ENCODE measurements at regions not wholly inside any gene's neighbourhood (a gene's known extent, or its start where the extent isn't known, plus 50 kb on each side); places are given as distances from the start of the nearest gene placed in this dataset.

DNA sequence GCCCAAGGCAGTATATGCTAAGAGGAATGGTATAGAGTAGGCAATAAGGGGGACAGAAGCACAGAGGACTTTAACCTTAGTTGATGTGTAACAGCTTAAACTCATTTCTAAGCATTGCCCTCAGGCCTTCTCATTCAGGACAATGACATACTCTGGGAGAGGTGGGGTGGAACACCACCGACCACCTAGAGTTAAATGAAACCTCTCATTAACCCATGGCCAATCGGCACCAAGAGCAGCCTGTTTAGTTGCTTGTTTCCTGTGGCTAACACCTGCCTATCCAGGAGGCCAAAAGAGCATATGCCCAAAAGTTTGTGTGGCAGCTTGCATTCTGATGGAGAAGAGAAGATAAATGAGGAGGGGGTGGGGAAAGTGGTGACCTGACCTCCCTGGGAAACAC, 50.0 kb downstream of the PABIR2 start:
- intact Hi-C loops (cut with DNase I), result no loop called here
- DNase-seq, result no peak

DNA sequence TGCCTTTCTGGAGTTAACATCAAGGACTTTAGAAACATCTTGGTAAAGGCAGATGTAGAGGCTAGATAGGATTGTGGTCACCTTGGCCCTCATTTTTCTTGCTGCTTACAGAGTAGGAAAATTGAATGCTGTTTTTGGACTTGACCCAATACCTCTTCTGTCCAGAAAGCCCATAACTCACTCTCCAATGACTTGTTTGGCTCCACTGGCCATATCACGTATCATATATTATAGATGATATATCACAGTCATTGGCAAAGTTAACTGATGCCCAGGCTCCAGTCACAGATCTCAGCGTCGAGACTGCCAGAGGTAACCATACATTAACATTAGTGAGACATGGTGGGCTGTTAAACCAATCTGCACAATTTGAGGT, 50.6 kb downstream of the PABIR2 start:
- no peak for DNase-seq
- intact Hi-C loops (cut with DNase I), result no loop called here

DNA sequence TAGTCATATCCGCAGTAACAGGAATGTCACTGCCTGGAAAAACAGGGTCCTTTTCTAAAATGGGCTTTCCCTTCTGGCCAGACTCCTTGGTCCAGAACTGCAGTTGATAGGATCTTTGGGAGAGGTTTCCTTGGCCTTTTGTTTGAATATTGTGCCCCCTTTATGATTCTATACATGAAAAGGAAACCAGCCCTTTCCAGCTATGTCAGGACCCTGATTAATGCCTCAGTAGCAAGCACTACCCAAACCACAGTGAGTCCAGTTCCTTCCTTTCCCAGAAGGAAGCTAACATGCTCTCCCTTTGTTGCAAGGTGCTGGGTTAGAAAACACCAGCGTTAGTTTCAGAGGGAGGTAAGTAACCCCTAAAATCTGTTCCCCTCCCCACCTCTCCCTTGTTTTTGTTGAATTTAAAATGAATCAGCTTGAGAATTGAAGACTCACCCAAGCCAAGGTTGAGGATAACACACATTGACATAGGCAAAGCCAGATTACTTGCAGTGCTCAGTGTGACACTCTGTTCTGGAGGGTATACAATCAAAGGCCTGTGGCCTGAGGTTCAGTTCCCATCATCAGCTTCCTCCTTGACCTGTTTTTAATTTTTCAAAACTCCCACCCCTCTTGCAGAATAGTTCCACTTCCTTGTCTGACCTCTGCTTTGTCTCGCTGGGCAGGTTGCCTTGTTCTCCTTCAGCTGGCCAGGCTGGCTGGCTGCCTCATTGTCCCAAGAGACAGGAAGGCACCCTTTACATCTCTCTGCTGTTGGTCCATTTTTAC, 51.2 kb downstream of the PABIR2 start:
- peak in 11 of 42 donors; percentile 2 to 36 (median 9) for DNase-seq
- intact Hi-C loops (cut with DNase I), result no loop called here

DNA sequence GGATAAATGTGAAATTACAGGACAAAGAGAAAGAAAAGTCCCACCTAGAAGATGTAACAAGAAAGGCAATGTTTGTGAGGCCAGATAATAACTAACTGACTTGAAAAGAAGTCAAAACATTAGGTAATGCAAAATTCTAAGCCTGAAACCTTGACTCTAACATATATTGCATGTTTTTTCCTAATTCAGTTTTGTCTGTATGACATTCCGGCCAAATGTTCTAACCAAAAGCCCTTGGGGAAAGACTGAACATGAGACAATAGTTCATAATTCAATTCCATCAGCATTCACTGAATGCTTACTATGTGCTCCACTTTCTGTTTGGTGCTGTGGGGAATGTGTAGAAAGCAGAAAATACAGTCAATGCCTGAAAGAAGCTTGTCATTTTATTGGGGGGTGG, 53.9 kb downstream of the PABIR2 start:
- intact Hi-C loops (cut with DNase I), result no loop called here
- no peak for DNase-seq

DNA sequence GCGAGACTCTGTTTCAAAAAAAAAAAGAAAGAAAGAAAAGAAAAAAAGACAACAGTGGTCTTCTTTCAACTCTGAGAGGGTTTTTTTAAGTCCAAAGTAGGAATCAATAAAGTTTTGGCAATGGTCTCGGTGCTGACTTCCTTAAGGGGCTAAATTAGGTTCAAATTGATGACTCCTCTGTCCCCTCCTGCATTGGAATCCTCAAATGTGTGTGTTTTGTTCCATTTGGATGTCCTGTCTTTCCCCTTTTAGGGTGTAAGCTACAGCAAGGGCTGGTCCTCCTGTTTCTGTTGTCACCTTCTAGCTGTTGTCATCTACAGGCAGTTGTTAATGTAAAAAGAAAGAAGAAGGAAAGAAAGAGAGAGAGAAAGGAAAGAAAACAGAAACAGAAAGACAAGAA, 54.4 kb downstream of the PABIR2 start:
- DNase-seq, result no peak
- intact Hi-C loops (cut with DNase I), result no loop called here

DNA sequence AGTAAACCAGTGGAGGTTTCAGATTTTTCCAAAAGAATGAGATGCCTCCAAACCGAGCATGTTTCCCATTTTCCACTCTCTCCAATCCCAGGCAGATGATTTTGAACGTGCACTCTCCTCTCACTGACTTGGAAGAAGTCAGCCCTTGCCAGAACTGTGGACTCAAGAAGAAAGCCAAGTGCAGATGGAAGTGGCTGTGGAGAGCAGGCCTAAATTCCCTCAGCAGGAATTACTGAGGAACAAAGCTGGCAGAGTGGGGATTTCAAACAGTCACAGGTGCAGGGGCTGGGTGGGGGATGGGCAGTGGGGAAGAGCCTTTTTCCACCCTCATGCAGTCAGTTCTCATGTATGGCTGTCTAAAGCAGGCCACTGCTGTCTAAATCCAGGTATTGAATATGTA, 55.3 kb downstream of the PABIR2 start:
- DNase-seq, result no peak
- intact Hi-C loops (cut with DNase I), result no loop called here

DNA sequence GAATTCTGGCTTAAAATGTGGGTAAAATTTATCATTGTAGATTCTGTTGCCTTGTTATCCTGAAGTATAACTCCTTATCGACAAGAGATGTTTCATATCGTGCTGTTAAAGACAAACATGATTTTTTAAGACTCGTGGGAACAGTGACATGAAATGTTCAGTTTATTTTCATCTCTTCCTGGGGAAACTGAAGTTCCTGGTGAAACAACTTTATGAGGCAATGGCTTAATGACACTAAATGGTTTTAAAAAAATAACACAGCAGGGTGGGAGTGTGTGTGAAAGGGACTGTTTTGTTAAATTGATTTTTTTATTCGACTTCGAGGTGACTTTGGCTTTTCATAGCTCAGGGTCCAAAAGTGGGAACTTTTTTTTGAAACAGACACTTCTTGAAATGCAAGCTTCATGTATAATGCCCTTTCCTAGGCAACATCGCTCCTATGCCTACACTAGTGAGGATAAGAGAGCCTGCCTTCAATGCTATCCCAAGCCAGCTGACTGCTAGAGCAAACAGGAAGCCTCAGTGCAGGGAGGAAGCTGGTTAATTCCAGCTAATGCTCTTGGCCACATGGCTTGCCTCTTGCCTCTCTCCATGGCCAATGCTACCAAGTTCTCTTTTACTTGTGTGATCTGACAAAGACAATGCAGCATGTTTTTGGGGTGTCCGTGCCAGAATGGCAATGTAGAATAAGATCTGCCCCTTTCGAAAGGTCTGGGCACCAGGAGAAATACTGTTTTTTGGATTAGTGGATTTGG, 57.8 kb downstream of the PABIR2 start:
- no peak for DNase-seq
- intact Hi-C loops (cut with DNase I), result no loop called here

DNA sequence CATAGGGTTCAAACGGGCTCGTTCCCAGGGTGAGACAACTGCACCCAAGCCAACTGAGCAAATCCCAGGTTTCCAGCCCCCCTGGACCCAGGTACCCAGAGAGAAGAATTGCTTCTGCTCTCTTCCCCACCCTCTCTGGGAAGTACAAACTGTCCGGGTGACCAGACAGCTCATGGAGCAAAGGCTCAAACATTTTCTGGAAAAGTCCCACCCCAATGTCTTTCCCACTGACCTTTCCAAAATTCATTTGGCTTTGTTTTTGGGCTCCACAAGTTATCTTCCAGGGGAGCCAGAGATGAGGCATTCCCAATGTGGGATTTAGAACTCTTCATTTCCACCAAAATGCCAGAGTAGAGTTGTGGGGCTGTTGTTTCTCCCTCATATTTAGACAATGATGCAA, 58.6 kb downstream of the PABIR2 start:
- intact Hi-C loops (cut with DNase I), result no loop called here
- DNase-seq, result no peak

DNA sequence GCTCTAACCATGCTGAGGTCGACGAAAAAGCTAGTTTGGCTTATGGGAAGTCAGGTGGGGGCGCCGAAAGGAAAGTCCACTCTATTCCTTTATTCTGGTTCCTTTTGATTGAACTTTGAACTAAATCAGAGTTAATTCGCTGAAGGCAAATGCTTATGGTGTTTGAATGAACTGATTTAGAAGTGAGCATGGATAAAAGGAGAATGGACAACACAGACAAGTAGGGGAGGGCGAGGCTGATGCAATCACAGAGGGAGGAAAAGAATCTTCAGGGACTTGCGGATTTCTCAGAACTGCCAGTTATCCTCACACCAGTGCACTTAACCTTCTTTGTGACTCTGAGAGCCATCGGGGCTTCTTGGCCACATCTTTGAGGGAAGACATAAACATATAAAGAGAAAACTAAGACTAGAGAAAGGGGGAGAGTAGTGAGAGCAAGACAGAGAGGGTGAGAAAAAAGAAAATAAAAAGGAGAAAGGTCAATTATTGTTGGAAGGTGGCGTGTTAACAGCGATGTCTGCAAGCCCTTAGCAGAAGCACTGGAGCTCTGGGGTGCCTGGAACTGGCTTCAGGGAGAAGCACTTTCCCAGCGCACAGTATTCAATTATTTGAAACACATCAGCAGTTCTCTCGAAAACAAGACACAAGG, 59.2 kb downstream of the PABIR2 start:
- DNase-seq, result no peak
- intact Hi-C loops (cut with DNase I), result no loop called here

DNA sequence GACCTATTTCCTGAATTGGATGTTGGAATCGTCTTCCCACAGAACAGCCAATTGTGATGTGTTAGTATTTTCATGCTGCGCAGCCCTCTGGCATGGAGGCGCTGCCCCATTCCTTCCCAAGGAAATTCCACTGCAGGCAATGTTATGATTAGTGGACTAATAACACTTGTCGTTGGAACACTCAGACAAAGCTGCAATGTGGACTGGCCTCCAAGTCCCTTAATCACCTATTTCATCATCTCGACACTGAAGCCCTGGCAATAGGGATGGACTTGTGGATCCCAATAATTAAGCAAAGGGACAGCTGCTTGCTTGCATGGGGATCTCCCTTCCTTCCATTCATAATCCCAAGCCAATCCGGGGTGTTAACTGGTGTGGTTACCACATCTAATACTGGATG, 59.9 kb downstream of the PABIR2 start:
- intact Hi-C loops (cut with DNase I), result no loop called here
- no peak for DNase-seq

DNA sequence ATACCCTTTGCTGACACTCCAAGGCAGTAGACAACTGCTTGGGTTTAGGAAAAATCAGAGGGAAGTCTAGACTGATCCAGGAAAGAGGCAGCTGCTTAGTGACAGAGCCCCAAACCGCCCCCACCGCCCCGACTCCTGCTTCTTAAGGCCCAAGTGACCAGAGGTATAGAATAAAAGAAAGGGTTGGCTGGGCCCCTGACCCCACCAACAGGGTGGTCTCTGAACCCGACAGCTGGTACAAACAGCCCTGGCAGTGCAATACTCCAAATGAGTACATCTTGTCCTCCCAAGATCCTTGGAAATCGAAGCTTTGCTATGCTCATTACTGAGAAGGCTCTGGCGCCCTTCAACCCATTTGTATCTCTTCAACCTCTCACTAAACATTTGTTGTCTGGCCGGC, 60.6 kb downstream of the PABIR2 start:
- intact Hi-C loops (cut with DNase I), result no loop called here
- DNase-seq, result no peak

DNA sequence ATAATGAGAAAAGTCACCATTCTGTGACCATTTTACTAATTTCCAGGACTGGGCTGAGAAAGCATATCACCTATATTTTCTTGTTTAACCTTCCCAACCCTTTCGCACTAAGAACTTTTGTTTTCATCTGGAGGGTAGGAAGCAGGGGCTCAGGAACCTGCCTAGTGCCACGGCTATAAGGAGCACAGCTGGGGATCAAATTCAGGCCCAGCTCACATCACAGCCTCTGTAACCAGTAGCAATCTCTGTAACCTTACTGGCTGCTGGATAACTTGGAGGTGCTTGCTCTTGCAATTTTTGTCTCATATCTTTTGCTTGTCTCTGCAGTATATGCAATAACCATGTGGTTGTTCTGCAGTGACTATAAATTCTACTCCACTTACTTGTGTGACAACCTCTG, 62.0 kb downstream of the PABIR2 start:
- intact Hi-C loops (cut with DNase I), result no loop called here

DNA sequence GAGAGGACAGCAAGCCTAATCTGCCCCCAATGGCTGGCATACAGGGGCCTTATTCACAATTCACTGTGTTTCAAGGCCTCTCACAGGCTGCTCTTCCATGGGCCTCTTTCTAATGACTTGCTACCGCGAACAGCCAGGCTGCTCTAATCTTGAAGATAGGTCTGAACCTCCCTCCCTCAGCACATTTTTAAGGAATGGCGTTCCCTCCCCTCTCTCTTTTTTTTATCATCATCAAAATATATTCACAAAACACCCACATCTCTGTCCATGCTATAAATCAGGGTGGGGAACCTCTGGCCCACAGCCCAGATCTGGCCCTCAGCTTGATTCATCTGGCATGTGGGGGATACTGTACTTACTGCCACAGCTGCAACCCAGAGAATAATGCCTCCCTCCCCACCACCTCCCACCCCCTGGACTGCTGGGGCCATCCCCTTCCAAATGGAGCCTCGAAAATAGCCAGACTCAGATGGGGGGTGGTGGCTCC, 62.5 kb downstream of the PABIR2 start:
- intact Hi-C loops (cut with DNase I), result no loop called here
- peak in 2 of 42 donors; percentile 4 to 17 for DNase-seq

More for the DNA sequence above, 62.0 kb downstream of the PABIR2 start:
- DNase-seq, result no peak

DNA sequence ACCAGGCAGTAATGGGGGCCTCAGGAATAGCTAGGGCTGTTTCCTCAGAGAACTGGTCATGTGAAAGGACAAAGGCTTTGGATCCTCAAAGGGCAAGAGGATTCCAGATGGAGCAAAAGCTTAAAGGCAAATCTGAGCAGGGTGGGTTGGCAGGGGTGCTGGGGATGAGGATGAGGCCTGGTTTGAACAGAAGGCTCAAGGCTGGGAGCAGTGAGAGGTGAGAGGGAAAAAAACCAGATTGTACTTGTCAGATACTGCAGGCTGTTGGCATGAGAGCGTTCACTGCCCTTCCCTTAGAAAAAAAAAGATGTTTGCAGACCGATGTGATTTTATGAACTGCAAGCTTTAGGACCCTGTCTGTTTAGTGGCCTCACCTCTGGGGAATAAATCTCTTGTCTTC, 63.4 kb downstream of the PABIR2 start:
- DNase-seq, result no peak
- intact Hi-C loops (cut with DNase I), result no loop called here

DNA sequence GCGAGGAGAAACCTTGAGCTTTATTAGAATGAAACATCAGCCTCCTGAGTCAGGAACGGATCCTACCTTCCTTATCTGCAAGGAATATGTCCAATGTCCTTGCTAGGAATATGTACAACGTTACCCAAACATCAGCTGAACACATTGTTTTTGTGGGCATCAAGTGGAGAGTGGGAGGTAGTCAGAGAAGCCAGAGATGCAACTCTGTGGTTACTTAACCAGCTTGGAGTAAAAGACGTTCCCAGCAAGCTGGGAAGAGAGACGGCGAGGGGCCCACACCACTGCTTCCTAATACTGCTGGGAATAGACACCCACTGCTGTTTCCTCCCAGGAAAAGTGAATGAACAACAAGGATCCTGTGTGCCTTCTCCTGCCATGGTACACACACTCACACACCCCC, 64.3 kb downstream of the PABIR2 start:
- intact Hi-C loops (cut with DNase I), result no loop called here
- no peak for DNase-seq

DNA sequence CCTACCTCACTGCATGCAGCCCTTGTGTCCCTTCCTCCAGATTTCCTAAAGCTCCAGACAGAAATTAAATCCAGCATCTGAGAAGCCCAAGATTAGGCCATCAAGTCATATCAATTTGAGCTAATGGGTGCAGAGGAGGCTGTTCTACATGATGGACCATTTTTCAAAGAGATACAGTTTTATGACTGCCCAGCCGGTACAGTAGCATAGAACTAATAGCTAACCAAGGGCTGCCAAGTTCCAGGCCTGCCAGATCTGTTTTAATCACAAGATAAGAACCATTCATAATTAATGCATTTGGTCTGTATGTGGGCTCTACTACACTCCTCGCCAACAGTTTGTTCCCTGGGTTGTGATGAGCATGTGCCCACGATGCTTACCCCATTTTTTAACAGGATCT, 64.9 kb downstream of the PABIR2 start:
- DNase-seq, result no peak
- intact Hi-C loops (cut with DNase I), result no loop called here

DNA sequence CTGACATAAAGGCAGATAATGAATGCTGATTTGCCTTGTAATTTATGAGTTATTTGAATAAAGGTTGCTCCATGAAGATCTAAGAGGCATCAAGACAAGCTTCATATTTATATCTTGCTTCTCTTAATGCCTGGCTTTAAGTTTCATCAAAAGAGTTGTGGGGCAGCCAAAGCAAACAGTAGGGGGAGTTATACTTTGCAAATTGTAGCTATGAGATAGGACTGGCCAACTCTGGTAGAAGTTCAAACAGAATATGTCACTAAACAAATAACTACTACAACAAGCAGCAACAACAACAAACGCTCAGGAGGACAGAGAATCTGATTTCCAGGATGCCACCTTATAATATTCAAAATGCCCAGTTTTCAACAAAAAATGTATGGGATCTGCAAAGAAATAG, 69.1 kb upstream of the PLAC1 start:
- no peak for DNase-seq
- intact Hi-C loops (cut with DNase I), result no loop called here

DNA sequence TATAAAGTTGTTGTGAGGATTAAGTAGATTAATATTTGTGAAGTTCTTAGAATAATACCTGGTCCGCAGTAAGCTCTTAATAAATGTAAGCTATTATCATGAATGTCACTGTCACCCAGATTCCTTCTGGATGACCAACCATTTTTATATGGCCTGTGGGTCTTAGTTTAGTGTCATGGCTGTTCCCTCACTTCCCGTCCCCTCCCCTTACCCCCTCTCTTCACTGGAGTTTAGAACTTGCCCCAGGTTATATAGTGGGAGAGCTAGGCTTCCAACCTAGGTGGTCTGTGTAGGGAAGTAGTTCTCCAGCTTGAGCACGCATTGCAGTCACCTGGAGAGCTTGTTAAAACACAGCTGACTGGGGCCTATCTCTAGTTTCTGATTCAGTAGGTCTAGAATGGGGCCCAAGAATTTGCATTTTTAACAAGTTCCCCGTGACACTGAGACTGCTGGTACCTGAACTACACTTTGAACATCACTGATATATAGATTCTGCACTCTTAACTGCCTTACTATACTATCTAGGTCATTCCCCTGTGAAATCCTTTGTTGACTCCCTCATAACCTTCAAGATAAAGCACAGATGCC, 66.9 kb upstream of the PLAC1 start:
- no peak for DNase-seq
- intact Hi-C loops (cut with DNase I), result no loop called here

DNA sequence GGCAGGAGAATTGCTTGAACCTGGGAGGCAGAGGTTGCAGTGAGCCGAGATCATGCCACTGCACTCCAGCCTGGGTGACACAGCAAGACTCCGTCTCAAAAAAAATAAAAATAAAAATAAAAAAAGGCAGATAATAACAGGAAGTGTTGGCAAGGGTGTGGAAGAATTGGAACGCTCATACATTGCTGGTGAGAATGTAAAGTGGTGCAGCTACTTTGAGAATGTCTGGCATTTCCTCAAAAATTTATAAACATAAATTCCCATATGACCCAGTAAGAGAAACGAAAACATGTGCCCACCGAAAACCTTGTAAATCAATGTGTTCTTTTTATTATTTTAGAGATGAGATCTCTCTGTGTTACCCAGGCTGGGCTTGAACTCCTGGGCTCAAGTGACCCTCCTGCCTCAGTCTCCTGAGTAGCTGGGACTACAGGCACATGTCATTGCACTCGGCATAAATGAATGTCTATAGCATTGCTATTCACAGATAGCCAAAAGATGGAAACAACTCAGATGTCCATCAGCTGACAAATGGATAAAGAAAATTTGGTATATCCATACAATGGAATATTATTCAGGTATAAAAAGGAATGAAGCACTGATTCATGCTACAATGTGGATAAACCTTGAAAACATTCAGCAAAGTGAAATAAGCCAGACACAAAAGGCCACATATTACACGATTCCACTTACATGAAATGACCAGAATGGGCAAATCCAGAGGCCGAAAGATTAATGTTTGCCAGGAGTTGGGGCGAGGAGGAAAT, 63.7 kb upstream of the PLAC1 start:
- intact Hi-C loops (cut with DNase I), result no loop called here
- no peak for DNase-seq

Data from head of caudate nucleus (tissue), 42 donors.